DND-41 (cell line): ENCODE measurements at regions not wholly inside any gene's neighbourhood (a gene's known extent, or its start where the extent isn't known, plus 50 kb on each side); places are given as distances from the start of the nearest gene placed in this dataset.

Experiments
- CTCF ChIP-seq: IDR thresholded peaks from 2 replicates; pipeline ENCODE4 v1.5.1; 2012; ENCODE audit warnings: borderline replicate concordance, low read length, moderate library complexity, mild to moderate bottlenecking; ENCODE audit not compliant: poor library complexity, severe bottlenecking; ENCODE audit errors: extremely low read depth
- EZH2 ChIP-seq: IDR thresholded peaks from 3 replicates; pipeline ENCODE4 v1.6.1; 2012; ENCODE audit warnings: borderline replicate concordance, low read depth, mild to moderate bottlenecking, moderate library complexity, low read length, inconsistent platforms; ENCODE audit not compliant: severe bottlenecking

GRCh38 chr7:45306752-45307305 lies 149.2 kb downstream of the RAMP3 start:
- TF ChIP-seq CTCF (no peak), EZH2 (no peak)
